ENCODE measurements at regions not wholly inside any gene's neighbourhood (a gene's known extent, or its start where the extent isn't known, plus 50 kb on each side); places are given as distances from the start of the nearest gene placed in this dataset.
"Not testable (repeated sequence)": the region's sequence is repeated elsewhere in the genome, so short reads cannot be mapped to it uniquely, and the experiment has no call there.

GRCh38 chr18:34491719-34492118 is 218.4 kb upstream of the DTNA start:
- no peak for DNase-seq

GRCh38 chr18:34492652-34493051 is 217.4 kb upstream of the DTNA start:
- no peak for DNase-seq

GRCh38 chr18:34493099-34493544 is 217.0 kb upstream of the DTNA start:
- DNase-seq = peak; percentile 48

GRCh38 chr18:34493566-34494358 is 216.3 kb upstream of the DTNA start:
- peak; percentile 10 for DNase-seq

GRCh38 chr18:34494359-34494696 is 215.8 kb upstream of the DTNA start:
- no peak for DNase-seq

- DNase-seq = no peak
Observed at GRCh38 chr18:34495506-34495905, 214.6 kb upstream of the DTNA start.

- DNase-seq = no peak
Observed at GRCh38 chr18:34501553-34501952, 208.5 kb upstream of the DTNA start.

- no peak for DNase-seq
Observed at GRCh38 chr18:34506198-34506597, 203.9 kb upstream of the DTNA start.

GRCh38 chr18:34509163-34509562 is 200.9 kb upstream of the DTNA start:
- DNase-seq = no peak

GRCh38 chr18:34509879-34510586 is 200.1 kb upstream of the DTNA start:
- DNase-seq = no peak

GRCh38 chr18:34510926-34511325 is 199.2 kb upstream of the DTNA start:
- no peak for DNase-seq

- DNase-seq = no peak
Observed at GRCh38 chr18:34511435-34511834, 198.7 kb upstream of the DTNA start.

GRCh38 chr18:34511879-34512278 is 198.2 kb upstream of the DTNA start:
- DNase-seq = no peak

GRCh38 chr18:34514238-34514637 is 195.9 kb upstream of the DTNA start:
- DNase-seq = no peak

- no peak for DNase-seq
Observed at GRCh38 chr18:34514957-34515356, 195.1 kb upstream of the DTNA start.

- not testable (repeated sequence) for DNase-seq
Observed at GRCh38 chr18:34516355-34516754, 193.7 kb upstream of the DTNA start.

- DNase-seq = not testable (repeated sequence)
Observed at GRCh38 chr18:34516996-34517395, 193.1 kb upstream of the DTNA start.

- DNase-seq = no peak
Observed at GRCh38 chr18:34521040-34521439, 189.1 kb upstream of the DTNA start.

GRCh38 chr18:34522603-34523002 is 187.5 kb upstream of the DTNA start:
- DNase-seq = no peak

GRCh38 chr18:34525244-34525643 is 184.9 kb upstream of the DTNA start:
- no peak for DNase-seq

- no peak for DNase-seq
Observed at GRCh38 chr18:34528177-34528576, 181.9 kb upstream of the DTNA start.

GRCh38 chr18:34529358-34530335 is 180.5 kb upstream of the DTNA start:
- no peak for DNase-seq

GRCh38 chr18:34531110-34531509 is 179.0 kb upstream of the DTNA start:
- no peak for DNase-seq

Measured in activated CD4-positive, alpha-beta T cell treated with anti-CD3 and anti-CD28 coated beads for 48 hours (primary cell).